ENCODE measurements at regions not wholly inside any gene's neighbourhood (a gene's known extent, or its start where the extent isn't known, plus 50 kb on each side); places are given as distances from the start of the nearest gene placed in this dataset.
"Not testable (repeated sequence)": the region's sequence is repeated elsewhere in the genome, so short reads cannot be mapped to it uniquely, and the experiment has no call there.

DNA sequence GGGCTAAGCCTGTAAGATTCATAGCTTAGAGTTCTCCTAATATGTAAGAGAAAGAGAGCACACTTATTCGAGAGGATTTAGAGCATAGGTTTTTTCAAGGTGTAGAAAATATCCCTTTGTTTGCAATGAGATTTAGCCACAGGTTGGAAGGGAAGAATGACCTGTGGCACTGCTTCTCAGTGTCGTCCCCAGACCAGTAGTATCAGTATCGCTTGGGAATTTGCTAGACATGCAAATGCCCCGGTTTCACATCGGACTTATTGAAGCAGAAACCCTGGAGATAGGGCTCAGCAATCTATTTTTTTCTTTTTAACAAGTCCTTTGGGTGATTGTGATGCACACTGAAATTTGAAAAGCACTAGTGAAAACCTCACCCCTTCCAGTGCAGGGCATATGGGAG lies 362.6 kb upstream of the C11orf87 start:
- H3K36me3 ChIP-seq = no peaks in the 10 kb centered on the region
- DNase-seq = no peak
- TF ChIP-seq, protein P1, sequence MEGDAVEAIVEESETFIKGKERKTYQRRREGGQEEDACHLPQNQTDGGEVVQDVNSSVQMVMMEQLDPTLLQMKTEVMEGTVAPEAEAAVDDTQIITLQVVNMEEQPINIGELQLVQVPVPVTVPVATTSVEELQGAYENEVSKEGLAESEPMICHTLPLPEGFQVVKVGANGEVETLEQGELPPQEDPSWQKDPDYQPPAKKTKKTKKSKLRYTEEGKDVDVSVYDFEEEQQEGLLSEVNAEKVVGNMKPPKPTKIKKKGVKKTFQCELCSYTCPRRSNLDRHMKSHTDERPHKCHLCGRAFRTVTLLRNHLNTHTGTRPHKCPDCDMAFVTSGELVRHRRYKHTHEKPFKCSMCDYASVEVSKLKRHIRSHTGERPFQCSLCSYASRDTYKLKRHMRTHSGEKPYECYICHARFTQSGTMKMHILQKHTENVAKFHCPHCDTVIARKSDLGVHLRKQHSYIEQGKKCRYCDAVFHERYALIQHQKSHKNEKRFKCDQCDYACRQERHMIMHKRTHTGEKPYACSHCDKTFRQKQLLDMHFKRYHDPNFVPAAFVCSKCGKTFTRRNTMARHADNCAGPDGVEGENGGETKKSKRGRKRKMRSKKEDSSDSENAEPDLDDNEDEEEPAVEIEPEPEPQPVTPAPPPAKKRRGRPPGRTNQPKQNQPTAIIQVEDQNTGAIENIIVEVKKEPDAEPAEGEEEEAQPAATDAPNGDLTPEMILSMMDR (IDR thresholded peaks at IDR 0.05) = no peak
- no peaks in the 10 kb centered on the region for H3K4me1 ChIP-seq
- H3K4me3 ChIP-seq = no peak overlapping the region
- no peak for ATAC-seq
- no peaks in the 10 kb centered on the region for H3K9me3 ChIP-seq
- intact Hi-C loops (cut with DNase I) = no loop called here
- H3K27ac ChIP-seq = no peak overlapping the region
- H3K27me3 ChIP-seq (ENCODE audit: low read depth) = no peaks in the 10 kb centered on the region

DNA sequence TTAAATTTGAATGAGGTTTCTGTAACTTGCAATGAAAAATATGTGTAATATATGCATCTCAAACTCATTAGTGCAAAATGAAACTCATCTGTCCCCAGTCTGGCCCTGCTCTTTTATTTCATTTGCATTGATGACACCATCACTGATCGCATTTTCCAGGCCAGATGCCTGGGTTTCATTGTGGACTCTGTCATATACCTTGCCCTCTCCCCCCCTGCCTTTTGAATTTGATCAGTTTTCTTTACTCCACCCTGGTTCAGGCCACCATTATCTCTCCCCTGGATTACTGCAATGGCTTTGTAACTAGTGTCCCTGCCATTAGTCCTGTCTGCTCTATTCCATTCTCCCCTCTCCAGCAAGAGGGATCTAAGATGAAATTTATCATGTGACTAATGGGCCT lies 360.6 kb upstream of the C11orf87 start:
- Histone ChIP-seq H3K27ac (no peak overlapping the region), H3K9me3 (no peaks in the 10 kb centered on the region), H3K4me3 (no peak overlapping the region), H3K4me1 (no peaks in the 10 kb centered on the region), H3K36me3 (no peaks in the 10 kb centered on the region), H3K27me3 (ENCODE audit: low read depth) (no peaks in the 10 kb centered on the region)
- DNase-seq (no peak), ATAC-seq (no peak)
- intact Hi-C loops (cut with DNase I) = no loop called here
- TF ChIP-seq, protein P1 (IDR thresholded peaks at IDR 0.05) = no peak

DNA sequence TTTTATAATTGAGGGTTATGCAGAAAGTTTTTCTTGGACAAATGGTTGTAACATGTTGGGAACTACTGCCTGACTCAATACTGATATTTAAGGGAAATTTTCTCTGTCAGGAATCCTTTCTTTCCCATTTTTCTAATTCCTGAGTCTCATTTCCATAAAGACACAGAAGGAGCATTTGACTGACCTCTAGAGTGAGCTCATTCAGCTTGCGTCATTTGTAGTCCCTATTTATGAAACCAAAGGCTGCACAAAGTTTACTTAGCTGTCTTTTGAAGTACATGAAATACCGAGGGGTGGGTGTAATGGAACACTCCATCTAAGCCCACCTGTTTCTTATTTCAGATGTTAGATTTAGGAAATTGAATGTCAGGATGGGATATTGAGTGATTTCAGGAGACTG lies 359.5 kb upstream of the C11orf87 start:
- Histone ChIP-seq H3K9me3 (no peaks in the 10 kb centered on the region), H3K27ac (no peak overlapping the region), H3K4me3 (no peak overlapping the region), H3K27me3 (ENCODE audit: low read depth) (no peaks in the 10 kb centered on the region), H3K4me1 (no peaks in the 10 kb centered on the region), H3K36me3 (no peaks in the 10 kb centered on the region)
- no peak for DNase-seq
- intact Hi-C loops (cut with DNase I) = no loop called here
- TF ChIP-seq, protein P1 (IDR thresholded peaks at IDR 0.05) = no peak
- no peak for ATAC-seq

DNA sequence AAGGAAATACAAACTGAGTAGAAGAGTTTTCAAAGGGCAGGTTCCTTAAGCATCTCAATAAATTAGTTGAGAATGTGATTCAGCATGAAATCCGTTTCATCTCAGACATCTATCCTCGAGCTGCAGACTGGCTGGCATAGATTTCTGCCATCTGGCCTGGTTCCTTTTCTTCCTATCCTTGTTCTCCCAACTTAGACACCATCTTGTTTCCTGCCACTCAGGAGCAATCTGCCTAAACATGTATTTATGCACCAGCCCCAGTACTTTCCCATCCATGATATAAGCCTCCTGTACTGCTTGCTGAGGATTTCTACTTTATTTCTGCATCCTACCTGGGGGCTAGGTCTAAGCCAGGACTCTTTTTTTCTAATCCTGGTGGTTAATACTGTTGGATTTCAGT lies 359.1 kb upstream of the C11orf87 start:
- no peaks in the 10 kb centered on the region for H3K36me3 ChIP-seq
- no peaks in the 10 kb centered on the region for H3K4me1 ChIP-seq
- no peaks in the 10 kb centered on the region for H3K27me3 ChIP-seq (ENCODE audit: low read depth)
- TF ChIP-seq, protein P1 (IDR thresholded peaks at IDR 0.05) = no peak
- DNase-seq = no peak
- ATAC-seq = no peak
- intact Hi-C loops (cut with DNase I) = no loop called here
- no peak overlapping the region for H3K4me3 ChIP-seq
- no peak overlapping the region for H3K27ac ChIP-seq
- H3K9me3 ChIP-seq = no peaks in the 10 kb centered on the region

DNA sequence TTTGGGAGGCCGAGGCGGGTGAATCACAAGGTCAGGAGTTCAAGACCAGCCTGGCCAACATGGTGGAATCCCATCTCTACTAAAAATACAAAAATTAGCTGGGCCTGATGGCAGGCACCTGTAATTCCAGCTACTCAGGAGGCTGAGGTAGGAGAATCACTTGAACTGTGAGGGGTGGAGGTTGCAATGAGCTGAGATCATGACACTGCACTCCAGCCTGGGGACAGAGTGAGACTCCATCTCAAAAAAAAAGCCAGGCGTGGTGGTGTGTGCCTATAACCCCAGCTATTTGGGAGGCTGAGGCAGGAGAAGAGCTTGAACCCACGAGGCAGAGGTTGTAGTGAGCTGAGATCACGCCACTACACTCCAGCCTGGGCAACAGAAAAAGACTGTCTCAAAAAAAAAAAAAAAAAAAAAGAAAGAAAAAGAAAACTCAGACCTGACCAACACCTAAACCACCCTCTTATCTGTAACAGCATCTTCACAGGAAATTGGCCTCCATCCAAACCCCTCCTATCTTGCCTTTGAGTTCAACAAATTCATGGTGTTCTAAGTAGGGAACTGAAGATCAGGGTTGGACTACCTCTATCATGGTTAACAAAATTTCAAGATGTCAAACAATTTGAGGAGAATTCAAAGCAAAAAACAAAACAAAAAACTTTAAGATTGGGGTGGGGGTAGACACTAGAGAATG lies 357.2 kb upstream of the C11orf87 start:
- ATAC-seq, DNase-seq: not testable (repeated sequence)

DNA sequence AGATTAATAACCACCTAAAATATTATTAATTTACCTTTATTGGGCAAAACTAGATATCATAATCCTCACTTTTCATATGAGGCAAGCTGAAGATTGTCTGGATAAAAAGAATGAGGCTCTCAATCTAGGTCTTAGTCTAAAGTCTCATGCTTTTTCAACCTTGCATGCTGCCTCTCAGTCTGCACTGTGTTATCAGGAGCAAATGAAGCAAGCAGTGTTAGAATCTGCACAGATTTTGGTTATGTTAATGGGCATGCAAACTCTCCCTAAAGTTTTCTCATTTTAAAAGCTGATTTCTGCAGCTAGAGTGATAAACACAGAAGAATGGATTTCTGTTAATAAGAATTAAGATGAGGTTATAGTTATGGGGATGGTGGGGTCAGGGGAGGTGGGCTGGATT lies 350.7 kb upstream of the C11orf87 start:
- DNase-seq = no peak

More for the DNA sequence above, 357.2 kb upstream of the C11orf87 start:
- H3K36me3 ChIP-seq; H3K9me3 ChIP-seq; H3K27me3 ChIP-seq (ENCODE audit: low read depth); H3K4me3 ChIP-seq; H3K4me1 ChIP-seq; intact Hi-C loops (cut with DNase I); H3K27ac ChIP-seq: not testable (repeated sequence)

More for the DNA sequence above, 350.7 kb upstream of the C11orf87 start:
- Histone ChIP-seq H3K9me3 (peaks cover 3% of the 10 kb centered on the region), H3K4me3 (no peak overlapping the region), H3K27me3 (ENCODE audit: low read depth) (no peaks in the 10 kb centered on the region), H3K36me3 (no peaks in the 10 kb centered on the region), H3K4me1 (no peaks in the 10 kb centered on the region), H3K27ac (no peak overlapping the region)
- ATAC-seq = no peak
- intact Hi-C loops (cut with DNase I) = no loop called here
- TF ChIP-seq, protein P1 (IDR thresholded peaks at IDR 0.05) = no peak

Data from lower lobe of right lung (tissue), 2 donors.